Caco-2 (cell line): ENCODE measurements at regions not wholly inside any gene's neighbourhood (a gene's known extent, or its start where the extent isn't known, plus 50 kb on each side); places are given as distances from the start of the nearest gene placed in this dataset.

ENCODE experiments used
- BruUV-seq: library from RNA; stranded (reverse); fragments of 400-500 nt; replicated peaks from 2 replicates; lab custom pipeline; 2021; lab: Mats Ljungman, UMichigan
- CTCF ChIA-PET: fragments of 300-600 bp; sonication (Branson Sonifier 250); formaldehyde crosslinking; loops from one replicate; lab custom pipeline; 2022; ENCODE audit warnings: antibody characterized with exemption; lab: Charles Lee
- POLR2A ChIA-PET: fragments of 300-600 bp; sonication (Branson Sonifier 250); formaldehyde crosslinking; loops from one replicate; lab custom pipeline; 2022; ENCODE audit warnings: antibody characterized with exemption; lab: Charles Lee
- DNase-seq, 2 experiments: peaks; one replicate each; pipeline versions ENCODE4 v3.0.0 to v3.0.0-alpha.2; 2020 to 2022
- H3K27me3 ChIP-seq: replicated peaks from 2 replicates; pipeline ENCODE4 v1.6.0; 2011; ENCODE audit warnings: low read length; ENCODE audit not compliant: control insufficient read depth, insufficient read depth
- H3K36me3 ChIP-seq: 2 replicates; pipeline ENCODE4 v1.5.1; 2011; ENCODE audit warnings: low read length; ENCODE audit not compliant: control insufficient read depth, insufficient read depth
- H3K4me1 ChIP-seq: fragments of 250-450 bp; sonication (Bioruptor Pico); 2 replicates; pipeline ENCODE4 v1.5.1; 2020; ENCODE audit warnings: mild to moderate bottlenecking
- H3K4me3 ChIP-seq: 2 replicates; pipeline ENCODE4 v1.5.1; 2011; ENCODE audit warnings: low read depth, mild to moderate bottlenecking, control low read depth, low read length
- H3K9me3 ChIP-seq: fragments of 250-450 bp; sonication (Bioruptor Pico); 2 replicates; pipeline ENCODE4 v1.5.1; 2020; ENCODE audit warnings: mild to moderate bottlenecking, moderate library complexity
- H3K27ac Mint-ChIP-seq: one replicate; pipeline ENCODE4 v1.8.0; 2022; ENCODE audit warnings: mixed read lengths; ENCODE audit not compliant: unreplicated experiment
- H3K27me3 Mint-ChIP-seq: one replicate; pipeline ENCODE4 v1.8.0; 2022; ENCODE audit warnings: mixed read lengths; ENCODE audit not compliant: insufficient read depth, unreplicated experiment
- H3K36me3 Mint-ChIP-seq: one replicate; pipeline ENCODE4 v1.8.0; 2022; ENCODE audit warnings: mild to moderate bottlenecking, mixed read lengths; ENCODE audit not compliant: insufficient read depth, unreplicated experiment
- H3K4me1 Mint-ChIP-seq: one replicate; pipeline ENCODE4 v1.8.0; 2022; ENCODE audit warnings: low read depth, mixed read lengths; ENCODE audit not compliant: unreplicated experiment
- H3K4me3 Mint-ChIP-seq: one replicate; pipeline ENCODE4 v1.8.0; 2022; ENCODE audit warnings: mild to moderate bottlenecking, moderate library complexity, mixed read lengths; ENCODE audit not compliant: unreplicated experiment
- H3K9me3 Mint-ChIP-seq: one replicate; pipeline ENCODE4 v1.8.0; 2022; ENCODE audit warnings: mixed read lengths; ENCODE audit not compliant: unreplicated experiment
- intact Hi-C: fragments of 100-400 bp; cut with micrococcal nuclease; formaldehyde crosslinking; loops from one replicate; pipeline ENCODE4 v1.10.0; 2022; ENCODE audit not compliant: unreplicated experiment
- TF ChIP-seq, protein P1 (sequence below), 2 experiments: fragments of 200-600 bp in 1 of 2; IDR thresholded peaks; 1 replicate in 1 of 2; 2 replicates in 1 of 2; pipeline versions ENCODE4 v1.5.1 to v1.8.0; 2011 to 2022; ENCODE audit warnings: antibody characterized with exemption in 1 of 2, control low read depth in 1 of 2, inconsistent platforms in 1 of 2, low read depth in 1 of 2, low read length in 1 of 2, mild to moderate bottlenecking in 1 of 2, moderate library complexity in 1 of 2; ENCODE audit not compliant: insufficient read depth in 1 of 2, severe bottlenecking in 1 of 2, unreplicated experiment in 1 of 2

DNA sequence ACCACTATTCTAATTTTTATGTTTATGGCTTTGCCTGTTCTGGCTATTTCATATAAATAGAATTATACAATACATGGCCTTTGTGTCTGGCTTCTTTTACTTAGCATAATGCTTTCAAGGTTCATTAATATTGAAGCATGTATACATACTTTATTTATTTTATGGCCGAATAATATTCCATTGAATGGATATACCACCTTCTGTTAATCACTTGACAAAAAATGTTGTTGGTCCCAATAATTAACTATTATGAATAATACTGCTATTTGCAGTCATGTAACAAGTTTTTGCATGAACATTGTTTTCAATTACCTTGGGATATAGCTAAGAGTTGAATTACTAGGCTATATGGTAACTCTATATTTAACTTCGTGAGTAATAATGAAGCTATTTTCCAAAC, 767.5 kb downstream of the INHBA start:
- H3K4me3 ChIP-seq = no peak overlapping the region
- Mint-ChIP-seq H3K4me1 (no peaks in the 10 kb centered on the region), H3K4me3 (no peak overlapping the region), H3K27me3 (peaks cover 4% of the 10 kb centered on the region), H3K36me3 (no peaks in the 10 kb centered on the region), H3K27ac (no peak overlapping the region), H3K9me3 (peaks cover 23% of the 10 kb centered on the region)
- intact Hi-C loops = no loop called here
- 0 out of 2 replicates have a peak, but pooled peaks cover 4% of the 10 kb centered on the region for H3K9me3 ChIP-seq
- TF ChIP-seq, protein P1, sequence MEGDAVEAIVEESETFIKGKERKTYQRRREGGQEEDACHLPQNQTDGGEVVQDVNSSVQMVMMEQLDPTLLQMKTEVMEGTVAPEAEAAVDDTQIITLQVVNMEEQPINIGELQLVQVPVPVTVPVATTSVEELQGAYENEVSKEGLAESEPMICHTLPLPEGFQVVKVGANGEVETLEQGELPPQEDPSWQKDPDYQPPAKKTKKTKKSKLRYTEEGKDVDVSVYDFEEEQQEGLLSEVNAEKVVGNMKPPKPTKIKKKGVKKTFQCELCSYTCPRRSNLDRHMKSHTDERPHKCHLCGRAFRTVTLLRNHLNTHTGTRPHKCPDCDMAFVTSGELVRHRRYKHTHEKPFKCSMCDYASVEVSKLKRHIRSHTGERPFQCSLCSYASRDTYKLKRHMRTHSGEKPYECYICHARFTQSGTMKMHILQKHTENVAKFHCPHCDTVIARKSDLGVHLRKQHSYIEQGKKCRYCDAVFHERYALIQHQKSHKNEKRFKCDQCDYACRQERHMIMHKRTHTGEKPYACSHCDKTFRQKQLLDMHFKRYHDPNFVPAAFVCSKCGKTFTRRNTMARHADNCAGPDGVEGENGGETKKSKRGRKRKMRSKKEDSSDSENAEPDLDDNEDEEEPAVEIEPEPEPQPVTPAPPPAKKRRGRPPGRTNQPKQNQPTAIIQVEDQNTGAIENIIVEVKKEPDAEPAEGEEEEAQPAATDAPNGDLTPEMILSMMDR (IDR thresholded peaks at IDR 0.05; ENCODE audit: insufficient read depth in 1 of 2, low read depth in 1 of 2, low read length in 1 of 2, severe bottlenecking in 1 of 2, unreplicated experiment in 1 of 2) = no peak
- no peaks in the 10 kb centered on the region for H3K27me3 ChIP-seq
- H3K4me1 ChIP-seq = no peaks in the 10 kb centered on the region
- BruUV-seq = no TSS peak
- no peak for DNase-seq
- POLR2A ChIA-PET = no interaction called here
- no peaks in the 10 kb centered on the region for H3K36me3 ChIP-seq
- CTCF ChIA-PET = no interaction called here

GRCh38 chr7:40923626-40924025, 779.3 kb downstream of the INHBA start:
- intact Hi-C loops = no loop called here
- Histone ChIP-seq H3K4me3 (no peak overlapping the region), H3K9me3 (no peaks in the 10 kb centered on the region), H3K36me3 (no peaks in the 10 kb centered on the region), H3K27me3 (no peaks in the 10 kb centered on the region), H3K4me1 (no peaks in the 10 kb centered on the region; the same call in 1 of the 2 replicates)
- Mint-ChIP-seq H3K9me3 (no peaks in the 10 kb centered on the region), H3K4me1 (peaks cover 15% of the 10 kb centered on the region), H3K4me3 (no peak overlapping the region), H3K36me3 (peaks cover 6% of the 10 kb centered on the region), H3K27me3 (no peaks in the 10 kb centered on the region), H3K27ac (no peak overlapping the region)
- TF ChIP-seq, protein P1 (IDR thresholded peaks at IDR 0.05; ENCODE audit: insufficient read depth in 1 of 2, low read depth in 1 of 2, low read length in 1 of 2, severe bottlenecking in 1 of 2, unreplicated experiment in 1 of 2) = no peak
- ChIA-PET POLR2A (no interaction called here), CTCF (no interaction called here)
- no peak for DNase-seq
- BruUV-seq = no TSS peak

DNA sequence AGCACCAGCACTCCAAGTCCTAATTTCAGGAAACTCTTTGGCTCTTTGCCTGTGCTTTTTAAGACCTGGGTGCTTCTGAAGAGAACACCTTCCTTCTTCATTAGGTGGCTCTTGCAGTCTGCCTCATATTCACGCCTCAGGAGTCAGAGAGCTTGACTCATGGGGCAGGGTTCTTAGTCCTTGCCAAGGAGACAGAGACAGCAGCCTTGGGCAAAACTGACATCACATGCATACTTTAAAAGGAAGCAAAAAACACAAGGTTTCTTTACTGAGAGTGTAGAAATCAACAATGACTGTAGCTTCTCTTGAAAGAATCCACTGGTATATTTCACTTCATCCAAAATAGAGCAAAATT, 780.6 kb downstream of the INHBA start:
- H3K4me3 ChIP-seq = no peak overlapping the region
- no peaks in the 10 kb centered on the region for H3K36me3 ChIP-seq
- ChIA-PET CTCF (no interaction called here), POLR2A (no interaction called here)
- Mint-ChIP-seq H3K27me3 (no peaks in the 10 kb centered on the region), H3K4me1 (peaks cover 16% of the 10 kb centered on the region), H3K9me3 (no peaks in the 10 kb centered on the region), H3K27ac (no peak overlapping the region), H3K36me3 (peaks cover 6% of the 10 kb centered on the region), H3K4me3 (no peak overlapping the region)
- H3K27me3 ChIP-seq = no peaks in the 10 kb centered on the region
- DNase-seq = no peak
- no peaks in the 10 kb centered on the region for H3K9me3 ChIP-seq
- intact Hi-C loops = no loop called here
- H3K4me1 ChIP-seq = peaks cover 5% of the 10 kb centered on the region
- TF ChIP-seq, protein P1 (IDR thresholded peaks at IDR 0.05; ENCODE audit: insufficient read depth in 1 of 2, low read depth in 1 of 2, low read length in 1 of 2, severe bottlenecking in 1 of 2, unreplicated experiment in 1 of 2) = no peak
- no TSS peak for BruUV-seq
